Smooth muscle cell (in vitro differentiated cells): ENCODE measurements at regions not wholly inside any gene's neighbourhood (a gene's known extent, or its start where the extent isn't known, plus 50 kb on each side); places are given as distances from the start of the nearest gene placed in this dataset.

Experiments used
- DNase-seq: peaks from one replicate; lab custom pipeline; 2025; ENCODE audit not compliant: unreplicated experiment; lab: John Stamatoyannopoulos, UW
- H2AFZ ChIP-seq: fragments of 200-600 bp; sonication (generic); 2 replicates; pipeline ENCODE4 v1.6.0; 2016; ENCODE audit warnings: antibody characterized with exemption, low read depth, mild to moderate bottlenecking
- H3F3A ChIP-seq: fragments of 200-600 bp; sonication (generic); 2 replicates; pipeline ENCODE4 v1.6.0; 2017; ENCODE audit warnings: antibody characterized with exemption, low read depth
- H3K27ac ChIP-seq: fragments of 200-600 bp; sonication (generic); 2 replicates; pipeline ENCODE4 v1.5.1; 2016; ENCODE audit warnings: low read depth, mild to moderate bottlenecking
- H3K27me3 ChIP-seq: fragments of 200-600 bp; sonication (generic); 2 replicates; pipeline ENCODE4 v1.6.1; 2016; ENCODE audit warnings: low read depth, mild to moderate bottlenecking
- H3K36me3 ChIP-seq: fragments of 200-600 bp; sonication (generic); 2 replicates; pipeline ENCODE4 v1.5.1; 2016; ENCODE audit warnings: low read depth
- H3K4me1 ChIP-seq: fragments of 200-600 bp; sonication (generic); 2 replicates; pipeline ENCODE4 v1.5.1; 2016; ENCODE audit warnings: low read depth
- H3K4me2 ChIP-seq: fragments of 200-600 bp; sonication (generic); 2 replicates; pipeline ENCODE4 v1.6.0; 2016; ENCODE audit warnings: mild to moderate bottlenecking
- H3K4me3 ChIP-seq: fragments of 200-600 bp; sonication (generic); 2 replicates; pipeline ENCODE4 v1.5.1; 2016; ENCODE audit warnings: mild to moderate bottlenecking
- H3K79me2 ChIP-seq: fragments of 200-600 bp; sonication (generic); 2 replicates; pipeline ENCODE4 v1.6.0; 2016; ENCODE audit warnings: low read depth, mild to moderate bottlenecking
- H3K9ac ChIP-seq: fragments of 200-600 bp; sonication (generic); 2 replicates; pipeline ENCODE4 v1.6.0; 2016; ENCODE audit warnings: low read depth
- H3K9me3 ChIP-seq: fragments of 200-600 bp; sonication (generic); replicated peaks from 2 replicates; pipeline ENCODE4 v1.5.1; 2016; ENCODE audit warnings: low read depth
- H4K20me1 ChIP-seq: fragments of 200-600 bp; sonication (generic); 2 replicates; pipeline ENCODE4 v1.6.0; 2016; ENCODE audit warnings: low read depth
- CTCF ChIP-seq: fragments of 200-600 bp; sonication (generic); IDR thresholded peaks from 2 replicates; pipeline ENCODE4 v1.5.1; 2017; ENCODE audit warnings: borderline replicate concordance, mild to moderate bottlenecking, antibody characterized with exemption; ENCODE audit not compliant: insufficient read depth, poor library complexity, severe bottlenecking
- WGBS: methylation state at CpG from one replicate; pipeline ENCODE4 v1.1.7; 2016; ENCODE audit warnings: low lambda C conversion rate; 5-methylcytosine and 5-hydroxymethylcytosine counted together

GRCh38 chr17:79374807-79375206 lies 236.0 kb downstream of the RBFOX3 start:
- 85% methylated on average over 6 of the region's 6 CpGs for WGBS
- H2AFZ ChIP-seq: no peak overlapping the region
- H3K36me3 ChIP-seq: no peaks in the 10 kb centered on the region
- H3F3A ChIP-seq: no peaks in the 10 kb centered on the region
- H3K9ac ChIP-seq: no peak overlapping the region
- H3K9me3 ChIP-seq: no peaks in the 10 kb centered on the region
- H3K27ac ChIP-seq: no peak overlapping the region
- TF ChIP-seq CTCF: no peak
- H3K79me2 ChIP-seq: no peaks in the 10 kb centered on the region
- no peak overlapping the region for H3K4me3 ChIP-seq
- H3K4me1 ChIP-seq: no peaks in the 10 kb centered on the region
- no peaks in the 10 kb centered on the region for H4K20me1 ChIP-seq
- H3K4me2 ChIP-seq: no peak overlapping the region
- peaks cover 34% of the 10 kb centered on the region for H3K27me3 ChIP-seq
- no peak for DNase-seq

GRCh38 chr17:79374087-79374689 lies 236.7 kb downstream of the RBFOX3 start:
- Histone ChIP-seq H3K36me3 (no peaks in the 10 kb centered on the region), H3K27me3 (peaks cover 29% of the 10 kb centered on the region), H3K27ac (no peak overlapping the region), H3K79me2 (no peaks in the 10 kb centered on the region), H3K4me1 (no peaks in the 10 kb centered on the region), H3F3A (no peaks in the 10 kb centered on the region), H3K4me3 (no peak overlapping the region), H3K9me3 (no peaks in the 10 kb centered on the region), H4K20me1 (no peaks in the 10 kb centered on the region), H3K4me2 (no peak overlapping the region), H2AFZ (no peak overlapping the region), H3K9ac (no peak overlapping the region)
- no peak for TF ChIP-seq CTCF
- DNase-seq: no peak
- WGBS: 84% methylated on average over 22 of the region's 22 CpGs

- no peak for TF ChIP-seq CTCF
- Histone ChIP-seq H3K4me2 (no peak overlapping the region), H3K4me3 (no peak overlapping the region), H2AFZ (no peak overlapping the region), H4K20me1 (no peaks in the 10 kb centered on the region), H3K4me1 (no peaks in the 10 kb centered on the region), H3F3A (no peaks in the 10 kb centered on the region), H3K36me3 (no peaks in the 10 kb centered on the region), H3K27me3 (peaks cover 23% of the 10 kb centered on the region), H3K79me2 (no peaks in the 10 kb centered on the region), H3K27ac (no peak overlapping the region), H3K9me3 (no peaks in the 10 kb centered on the region), H3K9ac (no peak overlapping the region)
- DNase-seq: no peak
- WGBS: 73% methylated on average over 14 of the region's 16 CpGs
Observed at GRCh38 chr17:79372470-79373238, 238.2 kb downstream of the RBFOX3 start.
